Tibial artery (tissue), 4 donors: ENCODE measurements at regions not wholly inside any gene's neighbourhood (a gene's known extent, or its start where the extent isn't known, plus 50 kb on each side); places are given as distances from the start of the nearest gene placed in this dataset.
"Not testable (repeated sequence)": the region's sequence is repeated elsewhere in the genome, so short reads cannot be mapped to it uniquely, and the experiment has no call there.

ENCODE experiments used
- DNase-seq, 2 donors: peaks; one replicate each; pipeline ENCODE4 v3.0.0-alpha.2; 2019
- H3K27ac ChIP-seq, 2 donors: fragments of 200-600 bp; sonication (generic) in 1 of 2; 1 replicate in 1 of 2; 2 replicates in 1 of 2; pipeline ENCODE4 v1.5.1; 2018 to 2019; ENCODE audit warnings: mild to moderate bottlenecking in 1 of 2
- H3K27me3 ChIP-seq, 2 donors: fragments of 200-600 bp; sonication (generic) in 1 of 2; one replicate each; pipeline versions ENCODE4 v1.5.1 to v1.6.0; 2016 to 2019
- H3K36me3 ChIP-seq, 3 donors: fragments of 200-600 bp; sonication (generic) in 2 of 3; one replicate each; pipeline ENCODE4 v1.5.1; 2016 to 2019; ENCODE audit warnings: mild to moderate bottlenecking in 2 of 3
- H3K4me1 ChIP-seq, 4 donors: fragments of 200-600 bp; sonication (generic) in 2 of 4; 1 replicate in 3 of 4; 2 replicates in 1 of 4; pipeline ENCODE4 v1.5.1; 2016 to 2019
- H3K4me3 ChIP-seq, 2 donors: fragments of 200-600 bp; sonication (generic) in 1 of 2; 1 replicate in 1 of 2; 2 replicates in 1 of 2; pipeline ENCODE4 v1.5.1; 2018 to 2019; ENCODE audit warnings: mild to moderate bottlenecking in 2 of 2
- H3K9me3 ChIP-seq, 3 donors: fragments of 200-600 bp; sonication (generic) in 1 of 3; one replicate each; pipeline ENCODE4 v1.5.1; 2016 to 2019
- CTCF ChIP-seq, 2 experiments: fragments of 200-600 bp in 1 of 2; fragments of 450-650 bp in 1 of 2; IDR thresholded peaks; one replicate each; pipeline ENCODE4 v1.5.1; 2017 to 2019; ENCODE audit warnings: antibody characterized with exemption in 2 of 2, mild to moderate bottlenecking in 1 of 2, moderate library complexity in 1 of 2
- intact Hi-C: fragments of 100-400 bp; cut with DNase I; formaldehyde crosslinking; loops from one replicate; pipeline ENCODE4 v1.15.0; 2023; ENCODE audit warnings: low total_unique reads

GRCh38 chr13:81080911-81081454 lies 740.1 kb upstream of the SPRY2 start:
- TF ChIP-seq CTCF (IDR thresholded peaks at IDR 0.05): no peak
- intact Hi-C loops: no loop called here
- no peaks in the 10 kb centered on the region for H3K9me3 ChIP-seq
- H3K4me1 ChIP-seq: no peaks in the 10 kb centered on the region
- DNase-seq: no peak
- H3K4me3 ChIP-seq: no peak overlapping the region
- no peak overlapping the region for H3K27ac ChIP-seq
- H3K27me3 ChIP-seq: no peaks in the 10 kb centered on the region
- no peaks in the 10 kb centered on the region for H3K36me3 ChIP-seq

- DNase-seq: no peak
- TF ChIP-seq CTCF (IDR thresholded peaks at IDR 0.05): no peak
- Histone ChIP-seq H3K9me3 (no peaks in the 10 kb centered on the region), H3K27me3 (no peaks in the 10 kb centered on the region), H3K4me3 (no peak overlapping the region), H3K27ac (no peak overlapping the region), H3K4me1 (no peaks in the 10 kb centered on the region), H3K36me3 (no peaks in the 10 kb centered on the region)
- intact Hi-C loops: no loop called here
These were observed 737.1 kb upstream of the SPRY2 start for GRCh38 chr13:81078048-81078447.

- H3K36me3 ChIP-seq, DNase-seq, intact Hi-C loops, H3K9me3 ChIP-seq, H3K4me1 ChIP-seq, H3K27me3 ChIP-seq, H3K27ac ChIP-seq, H3K4me3 ChIP-seq: not testable (repeated sequence)
These were observed 728.9 kb upstream of the SPRY2 start for GRCh38 chr13:81069822-81070221.

GRCh38 chr13:81058916-81059290 lies 718.0 kb upstream of the SPRY2 start:
- no peak for DNase-seq
- TF ChIP-seq CTCF (IDR thresholded peaks at IDR 0.05): no peak
- intact Hi-C loops: no loop called here

GRCh38 chr13:81058211-81058915 lies 717.4 kb upstream of the SPRY2 start:
- TF ChIP-seq CTCF (IDR thresholded peaks at IDR 0.05): no peak

More at GRCh38 chr13:81058916-81059290, 718.0 kb upstream of the SPRY2 start:
- no peaks in the 10 kb centered on the region for H3K9me3 ChIP-seq
- no peaks in the 10 kb centered on the region for H3K36me3 ChIP-seq
- no peaks in the 10 kb centered on the region for H3K4me1 ChIP-seq
- H3K27ac ChIP-seq: no peak overlapping the region
- no peaks in the 10 kb centered on the region for H3K27me3 ChIP-seq
- no peak overlapping the region for H3K4me3 ChIP-seq

GRCh38 chr13:81051873-81052272 lies 710.9 kb upstream of the SPRY2 start:
- TF ChIP-seq CTCF (IDR thresholded peaks at IDR 0.05): no peak
- H3K36me3 ChIP-seq: no peaks in the 10 kb centered on the region
- H3K4me3 ChIP-seq: no peak overlapping the region
- H3K9me3 ChIP-seq: no peaks in the 10 kb centered on the region
- DNase-seq: no peak
- H3K27me3 ChIP-seq: no peaks in the 10 kb centered on the region
- intact Hi-C loops: no loop called here
- H3K4me1 ChIP-seq: no peaks in the 10 kb centered on the region
- H3K27ac ChIP-seq: no peak overlapping the region

More at GRCh38 chr13:81058211-81058915, 717.4 kb upstream of the SPRY2 start:
- Histone ChIP-seq H3K4me1 (no peaks in the 10 kb centered on the region), H3K4me3 (no peak overlapping the region), H3K36me3 (no peaks in the 10 kb centered on the region), H3K27me3 (no peaks in the 10 kb centered on the region), H3K9me3 (no peaks in the 10 kb centered on the region), H3K27ac (no peak overlapping the region)
- no peak for DNase-seq
- intact Hi-C loops: no loop called here
